Tibial nerve (tissue), 4 donors: ENCODE measurements at regions not wholly inside any gene's neighbourhood (a gene's known extent, or its start where the extent isn't known, plus 50 kb on each side); places are given as distances from the start of the nearest gene placed in this dataset.

Experiments used
- EP300 ChIP-seq, 2 donors: sonication (generic); formaldehyde crosslinking; IDR thresholded peaks; one replicate each; pipeline ENCODE4 v1.6.1; 2017; ENCODE audit warnings: antibody characterized with exemption in 2 of 2, mild to moderate bottlenecking in 1 of 2
- TF ChIP-seq, protein P1 (sequence below), 5 experiments: fragments of 200-600 bp in 3 of 5; fragments of 450-650 bp in 2 of 5; sonication (generic) in 3 of 5; IDR thresholded peaks; one replicate each; pipeline ENCODE4 v1.5.1; 2016 to 2019; ENCODE audit warnings: antibody characterized with exemption in 5 of 5, mild to moderate bottlenecking in 3 of 5, moderate library complexity in 2 of 5

DNA sequence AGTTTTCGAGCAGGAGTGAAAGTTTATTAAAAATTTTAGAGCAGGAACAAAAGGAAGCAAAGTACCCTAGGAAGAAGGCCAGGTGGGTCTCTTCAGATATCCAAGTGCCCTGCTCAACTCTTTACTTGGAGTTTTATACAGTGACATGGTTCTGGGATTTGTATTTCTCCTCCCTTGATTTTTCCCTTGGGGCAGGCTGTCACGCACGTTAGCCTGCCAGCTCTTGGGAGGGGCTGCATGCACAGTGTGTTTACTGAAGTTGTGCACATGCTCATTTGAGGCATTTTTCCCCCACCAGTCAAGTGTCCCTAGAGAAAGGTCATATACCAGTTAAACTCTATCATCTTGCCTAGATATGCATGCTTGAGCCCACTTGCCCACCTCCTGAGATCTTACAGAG, 102.5 kb upstream of the GABRA2 start:
- TF ChIP-seq, protein P1, sequence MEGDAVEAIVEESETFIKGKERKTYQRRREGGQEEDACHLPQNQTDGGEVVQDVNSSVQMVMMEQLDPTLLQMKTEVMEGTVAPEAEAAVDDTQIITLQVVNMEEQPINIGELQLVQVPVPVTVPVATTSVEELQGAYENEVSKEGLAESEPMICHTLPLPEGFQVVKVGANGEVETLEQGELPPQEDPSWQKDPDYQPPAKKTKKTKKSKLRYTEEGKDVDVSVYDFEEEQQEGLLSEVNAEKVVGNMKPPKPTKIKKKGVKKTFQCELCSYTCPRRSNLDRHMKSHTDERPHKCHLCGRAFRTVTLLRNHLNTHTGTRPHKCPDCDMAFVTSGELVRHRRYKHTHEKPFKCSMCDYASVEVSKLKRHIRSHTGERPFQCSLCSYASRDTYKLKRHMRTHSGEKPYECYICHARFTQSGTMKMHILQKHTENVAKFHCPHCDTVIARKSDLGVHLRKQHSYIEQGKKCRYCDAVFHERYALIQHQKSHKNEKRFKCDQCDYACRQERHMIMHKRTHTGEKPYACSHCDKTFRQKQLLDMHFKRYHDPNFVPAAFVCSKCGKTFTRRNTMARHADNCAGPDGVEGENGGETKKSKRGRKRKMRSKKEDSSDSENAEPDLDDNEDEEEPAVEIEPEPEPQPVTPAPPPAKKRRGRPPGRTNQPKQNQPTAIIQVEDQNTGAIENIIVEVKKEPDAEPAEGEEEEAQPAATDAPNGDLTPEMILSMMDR (IDR thresholded peaks at IDR 0.05): no peak
- no peak for TF ChIP-seq EP300 (IDR thresholded peaks at IDR 0.05)
